HG02943 (cell line): ENCODE measurements at regions not wholly inside any gene's neighbourhood (a gene's known extent, or its start where the extent isn't known, plus 50 kb on each side); places are given as distances from the start of the nearest gene placed in this dataset.

Experiments
- ATAC-seq: cut with Tn5 transposase; IDR thresholded peaks from one replicate; pipeline ENCODE4 v1.9.1; 2021; ENCODE audit warnings: mild to moderate bottlenecking, low read depth, moderate library complexity; ENCODE audit not compliant: unreplicated experiment

DNA sequence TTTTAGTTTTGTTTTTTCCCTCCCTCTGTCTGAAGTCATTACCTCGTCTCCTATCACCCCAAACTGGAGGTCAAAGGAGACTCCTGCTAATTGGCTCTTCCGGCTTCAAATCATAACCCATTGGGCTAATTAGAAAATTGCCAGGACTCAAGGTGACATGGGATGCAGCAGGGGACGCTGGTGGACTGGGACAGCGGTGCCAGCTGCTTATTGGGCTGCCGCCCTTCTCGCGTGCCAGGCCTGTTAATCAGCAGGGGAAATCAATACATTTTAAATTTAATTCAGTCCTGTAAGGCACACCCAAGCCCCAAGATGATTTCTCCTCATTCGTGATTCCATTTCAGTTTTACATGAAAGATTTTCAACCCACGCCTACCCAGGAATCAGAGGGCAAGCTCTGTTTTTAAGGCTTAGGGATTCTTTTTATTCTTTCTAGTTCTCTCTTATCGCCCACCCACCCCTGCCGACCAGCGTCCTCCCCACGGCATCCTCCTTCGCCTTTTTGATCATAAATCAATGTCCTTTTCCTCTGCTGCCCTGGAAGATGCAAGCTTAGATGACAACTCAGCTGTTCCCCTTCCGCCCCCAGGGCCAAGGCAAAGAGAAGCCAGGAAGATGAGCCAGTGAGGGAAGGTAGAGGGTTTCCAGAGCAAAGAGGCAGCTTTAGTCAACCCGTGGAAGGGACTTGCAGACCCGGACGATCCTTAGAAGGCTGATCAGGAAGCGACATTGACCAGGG lies 329.6 kb downstream of the UACA start:
- no peak for ATAC-seq

DNA sequence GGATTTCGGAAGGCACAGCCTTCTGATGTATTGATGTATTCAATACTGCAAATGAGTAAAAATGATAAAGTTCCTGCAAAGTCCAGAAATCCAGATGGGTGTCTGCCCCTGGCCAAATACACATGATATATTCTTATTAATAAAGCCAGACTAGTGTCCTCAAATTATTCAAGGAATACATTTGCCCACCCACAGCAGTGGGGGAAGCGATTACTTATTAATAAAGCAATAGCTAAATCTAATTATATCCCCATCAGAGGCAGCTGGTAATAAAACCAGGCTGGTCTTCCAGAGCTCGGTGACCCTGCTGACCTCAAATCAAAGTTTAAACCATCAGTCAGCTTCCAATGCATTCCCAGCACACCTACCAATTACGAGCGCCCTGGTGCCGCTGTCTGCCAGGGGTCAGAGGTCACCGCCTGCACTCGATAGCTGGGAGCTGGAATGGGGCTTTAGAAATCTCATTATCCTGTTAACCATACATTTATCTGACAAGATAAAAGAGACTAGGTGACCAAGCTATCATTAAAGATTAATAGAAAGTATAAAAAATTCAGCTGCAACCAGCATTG lies 330.3 kb downstream of the UACA start:
- no peak for ATAC-seq

DNA sequence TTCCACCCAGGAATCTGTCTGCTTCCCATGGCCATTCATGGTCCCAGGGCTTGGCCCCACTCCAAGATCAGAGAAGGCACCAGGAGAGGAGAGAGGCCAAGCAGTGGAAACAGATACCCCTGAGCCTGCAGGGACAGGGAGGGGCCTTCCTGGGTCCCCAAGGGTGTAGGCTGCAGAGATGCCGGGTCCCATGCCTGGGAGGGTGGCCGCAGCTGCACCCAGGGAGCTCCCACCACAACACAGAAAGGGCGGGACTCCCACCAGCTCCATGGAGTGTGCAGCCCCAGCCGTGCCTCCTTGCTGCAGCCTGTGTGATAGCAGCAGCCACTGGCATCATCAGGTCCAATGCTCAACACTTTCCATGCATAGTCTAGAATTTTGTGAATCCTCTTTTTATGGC lies 331.5 kb downstream of the UACA start:
- no peak for ATAC-seq

DNA sequence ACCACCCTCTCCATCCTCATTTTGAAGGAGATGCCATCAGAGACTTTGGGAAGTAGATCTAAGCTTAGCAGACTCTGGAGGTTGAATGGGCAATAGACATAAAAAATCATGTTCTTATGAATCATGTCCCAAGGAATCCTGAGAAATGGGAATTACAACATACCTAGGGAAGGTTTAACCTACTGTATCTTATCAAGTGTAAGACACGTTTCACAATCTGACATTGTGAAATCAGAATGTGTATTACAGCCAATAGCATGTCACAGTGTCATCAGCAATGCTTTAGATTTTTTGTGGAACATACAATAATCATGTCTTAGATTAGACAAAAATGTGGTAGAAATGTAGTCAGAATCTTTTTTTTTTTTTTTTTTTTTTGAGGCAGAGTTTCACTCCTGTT lies 332.4 kb upstream of the TLE3 start:
- no peak for ATAC-seq

DNA sequence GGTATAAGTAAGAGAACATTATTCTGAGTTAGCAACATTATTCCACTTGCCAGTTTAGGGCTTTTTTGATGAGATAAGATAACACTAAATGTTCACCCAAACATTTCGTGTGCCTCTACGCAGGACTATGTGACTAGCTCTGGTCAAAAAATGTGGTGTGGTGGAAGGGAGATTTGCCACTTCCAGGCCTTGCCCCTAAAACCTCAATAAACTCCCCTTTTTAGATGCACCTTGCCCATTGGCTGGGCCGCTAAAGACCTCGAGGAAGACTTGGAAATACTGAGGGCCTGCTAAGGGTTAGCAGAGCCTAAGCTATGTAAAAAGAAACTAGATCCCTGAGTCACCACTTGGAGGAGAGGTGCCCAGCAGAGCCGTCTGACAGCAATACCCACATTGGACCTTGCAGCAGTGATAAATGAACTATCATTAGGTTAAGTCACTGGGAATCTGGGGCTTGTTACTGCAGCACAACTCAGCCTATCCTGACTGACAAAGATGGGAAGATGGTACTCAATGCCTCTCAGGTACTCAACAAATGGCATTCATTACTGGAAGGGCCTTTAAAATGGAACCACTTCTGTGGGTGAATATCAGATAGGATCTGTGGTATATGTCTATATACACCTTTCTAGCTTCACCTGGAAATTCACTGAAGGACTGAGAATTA lies 331.5 kb upstream of the TLE3 start:
- ATAC-seq, result no peak

DNA sequence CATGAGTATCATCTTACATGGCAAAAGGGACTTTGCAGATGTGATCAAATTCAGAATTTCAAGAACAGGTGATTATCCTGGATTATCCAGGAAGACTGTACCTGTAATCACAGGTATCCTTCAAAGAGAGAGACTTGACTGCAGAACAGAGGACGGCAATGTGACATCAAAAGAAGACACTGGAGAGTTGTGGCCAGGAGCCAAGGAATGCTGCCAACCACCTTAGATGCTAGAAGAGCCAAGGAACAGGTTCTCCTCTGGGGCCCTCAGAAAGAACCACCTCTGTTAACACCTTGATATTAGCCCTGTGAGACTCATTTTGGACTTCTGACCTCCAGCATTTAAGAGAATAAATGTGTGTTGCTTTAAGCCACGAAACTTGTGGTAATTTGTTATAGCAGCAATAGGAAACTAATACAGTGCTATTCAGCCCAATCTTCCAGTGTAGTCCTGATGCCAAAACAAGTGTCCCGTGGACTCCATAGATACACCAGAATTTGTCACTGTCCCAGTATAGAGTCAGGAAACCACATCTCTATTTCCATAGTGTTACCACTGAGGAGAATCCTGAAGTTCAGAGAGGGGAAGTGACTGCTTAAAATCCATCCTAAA lies 330.6 kb upstream of the TLE3 start:
- no peak for ATAC-seq

DNA sequence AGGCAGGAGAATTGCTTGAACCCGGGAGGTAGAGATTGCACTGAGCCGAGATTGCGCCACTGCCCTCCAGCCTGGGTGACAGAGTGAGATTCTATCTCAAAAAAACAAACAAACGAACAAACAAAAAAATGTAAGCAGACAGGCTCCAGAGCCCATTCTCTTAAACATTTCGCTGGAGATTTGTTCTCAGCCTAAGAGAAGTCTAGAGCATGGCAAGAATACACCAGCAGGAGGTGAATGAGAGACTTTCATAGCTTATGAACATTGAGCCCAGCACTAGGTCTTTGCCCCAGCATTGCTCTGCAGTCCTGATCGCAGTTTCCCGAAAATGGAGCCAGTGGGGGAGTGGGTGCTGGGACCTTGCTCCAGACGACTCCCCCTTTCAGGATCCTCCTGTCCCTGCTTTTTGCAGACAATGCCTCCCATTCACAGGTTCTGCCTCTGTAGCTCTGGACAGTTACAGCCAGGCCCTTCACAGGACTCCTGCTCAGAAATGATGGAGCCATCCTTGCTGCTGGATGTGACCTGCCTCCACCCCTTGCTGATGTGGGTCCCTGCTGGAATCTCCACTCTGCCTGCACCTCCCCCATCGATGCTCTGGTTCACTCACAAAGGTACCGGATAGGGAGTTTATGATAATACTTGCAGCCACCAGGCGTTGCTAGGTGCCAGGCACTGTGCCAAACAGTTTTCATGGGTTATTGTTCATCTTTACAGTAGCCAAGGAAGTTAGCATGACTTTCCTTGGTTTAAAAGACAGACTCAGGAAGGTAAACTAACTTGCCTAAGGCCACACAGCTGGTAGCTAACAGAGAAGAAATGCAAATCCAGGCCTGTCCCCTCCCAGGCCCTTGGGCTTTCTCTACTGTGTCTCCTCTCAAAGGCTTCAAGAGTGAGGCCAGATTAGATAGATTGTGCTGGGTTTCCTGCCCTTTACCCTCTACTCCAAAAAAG lies 329.7 kb upstream of the TLE3 start:
- ATAC-seq, result no peak

DNA sequence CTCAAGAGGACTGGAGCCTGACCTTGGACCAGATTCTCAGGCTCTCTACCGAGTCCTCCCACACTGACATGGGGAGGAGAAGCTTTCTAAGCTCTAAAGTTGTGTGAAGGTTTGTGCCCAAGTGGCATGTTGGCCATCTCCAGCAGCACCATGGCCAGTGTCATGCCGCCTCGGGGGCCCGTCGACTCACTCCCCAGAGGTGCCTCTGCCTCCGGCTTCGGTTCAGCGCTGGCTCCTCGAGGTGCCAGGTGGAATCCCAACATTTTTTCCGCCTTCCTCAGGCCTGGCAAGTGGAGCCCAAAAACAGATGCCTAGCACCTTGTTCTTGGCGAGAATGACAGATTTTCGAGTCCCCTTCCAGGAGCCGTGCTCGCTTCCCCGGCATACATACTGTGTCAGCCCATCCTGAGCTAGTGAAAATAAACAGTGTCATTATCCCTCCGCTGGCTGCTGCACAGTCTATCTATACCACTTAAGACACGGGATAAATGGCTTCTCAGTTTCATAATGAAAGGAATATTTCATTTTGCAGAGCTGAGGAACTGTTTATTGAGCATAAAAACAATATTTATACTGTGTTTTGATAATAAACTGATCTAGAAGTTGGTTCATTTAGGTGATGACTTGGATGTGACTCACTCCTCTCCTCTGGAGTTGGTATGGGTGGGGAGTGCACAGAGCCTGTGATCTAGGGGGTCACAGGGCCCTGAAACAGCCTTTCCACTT lies 328.5 kb upstream of the TLE3 start:
- no peak for ATAC-seq

DNA sequence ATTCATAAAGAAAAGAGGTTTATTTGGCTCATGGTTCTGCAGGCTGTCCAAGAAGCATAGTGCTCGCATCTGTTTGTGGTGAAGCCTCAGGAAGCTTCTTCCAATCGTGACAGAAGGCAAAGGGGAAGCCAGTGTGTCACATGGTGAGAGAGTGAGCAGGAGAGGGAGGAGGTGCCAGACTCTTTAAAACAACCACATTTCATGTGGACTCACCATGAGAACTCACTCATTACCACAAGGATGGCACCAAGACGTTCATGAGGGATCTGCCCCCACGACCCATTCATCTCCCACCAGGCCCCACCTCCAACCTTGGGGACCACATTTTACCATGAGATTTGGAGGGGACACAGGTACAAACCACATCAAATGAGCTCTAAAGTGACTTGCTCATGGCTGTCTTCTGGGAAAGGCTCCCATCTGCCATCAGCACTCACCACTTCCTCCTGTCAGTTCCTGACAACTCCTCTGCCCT lies 327.3 kb upstream of the TLE3 start:
- ATAC-seq, result no peak

DNA sequence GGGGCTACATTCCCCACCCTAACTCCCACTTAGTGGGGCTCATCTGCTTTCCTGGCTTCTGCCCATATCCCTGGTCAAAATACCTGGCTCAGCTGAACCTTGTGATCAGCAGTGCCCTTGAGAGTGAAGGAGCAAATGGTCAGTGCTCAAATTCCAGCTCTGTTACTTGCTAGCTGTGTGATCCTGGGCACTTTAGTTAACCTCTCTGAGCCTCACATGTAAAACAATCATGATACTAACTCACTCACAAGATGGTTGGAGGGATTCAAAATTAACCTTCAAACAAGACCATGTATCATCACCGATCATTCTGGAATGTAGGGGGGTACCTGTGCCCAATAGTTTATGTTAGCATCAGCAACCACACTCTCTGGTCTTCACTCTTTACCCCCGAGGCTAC lies 325.6 kb upstream of the TLE3 start:
- ATAC-seq, result no peak

DNA sequence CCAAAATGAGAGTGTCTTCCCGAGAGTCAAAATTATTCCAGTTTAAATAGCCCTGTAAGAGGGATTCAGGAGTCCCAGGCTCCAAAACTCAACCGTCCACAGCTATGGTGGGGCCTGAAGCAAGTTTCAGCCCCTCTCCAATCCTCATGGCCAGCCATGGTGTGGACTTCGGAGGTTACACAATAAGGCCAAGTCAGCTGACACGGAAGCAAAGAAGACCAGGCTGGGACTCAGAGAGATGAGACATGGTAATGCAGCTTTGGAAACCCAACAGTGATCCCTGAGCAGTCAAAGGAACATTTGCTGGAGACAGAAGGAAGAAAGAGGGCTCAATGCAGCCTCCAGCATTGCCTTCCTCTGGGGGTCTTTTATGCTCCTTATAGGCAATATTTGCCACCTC lies 324.6 kb upstream of the TLE3 start:
- no peak for ATAC-seq

DNA sequence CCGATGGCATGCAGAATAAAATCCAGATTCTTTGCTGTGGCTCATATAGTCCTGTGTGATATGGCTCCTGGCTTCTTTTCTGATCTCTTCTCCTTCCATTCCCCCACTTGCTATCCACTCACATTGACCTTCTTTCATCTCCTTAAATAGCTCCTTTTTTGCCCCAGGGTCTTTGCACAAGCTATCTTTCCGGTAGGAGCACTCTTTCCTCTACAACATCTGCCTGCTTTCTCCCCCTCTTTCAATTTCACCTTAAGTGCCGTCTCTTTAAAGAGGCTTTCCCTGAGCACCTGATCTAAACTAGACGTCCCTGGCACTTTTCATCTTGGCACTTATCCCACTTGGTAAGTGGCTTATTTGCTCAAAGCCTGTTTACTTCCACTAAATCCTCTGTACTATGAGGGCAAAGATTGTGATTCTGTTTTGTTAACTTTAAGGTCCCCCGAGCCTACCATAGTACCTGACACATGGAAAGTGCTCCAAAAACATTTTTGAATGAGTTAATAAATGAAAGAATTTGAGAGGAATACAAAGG lies 323.3 kb upstream of the TLE3 start:
- no peak for ATAC-seq

DNA sequence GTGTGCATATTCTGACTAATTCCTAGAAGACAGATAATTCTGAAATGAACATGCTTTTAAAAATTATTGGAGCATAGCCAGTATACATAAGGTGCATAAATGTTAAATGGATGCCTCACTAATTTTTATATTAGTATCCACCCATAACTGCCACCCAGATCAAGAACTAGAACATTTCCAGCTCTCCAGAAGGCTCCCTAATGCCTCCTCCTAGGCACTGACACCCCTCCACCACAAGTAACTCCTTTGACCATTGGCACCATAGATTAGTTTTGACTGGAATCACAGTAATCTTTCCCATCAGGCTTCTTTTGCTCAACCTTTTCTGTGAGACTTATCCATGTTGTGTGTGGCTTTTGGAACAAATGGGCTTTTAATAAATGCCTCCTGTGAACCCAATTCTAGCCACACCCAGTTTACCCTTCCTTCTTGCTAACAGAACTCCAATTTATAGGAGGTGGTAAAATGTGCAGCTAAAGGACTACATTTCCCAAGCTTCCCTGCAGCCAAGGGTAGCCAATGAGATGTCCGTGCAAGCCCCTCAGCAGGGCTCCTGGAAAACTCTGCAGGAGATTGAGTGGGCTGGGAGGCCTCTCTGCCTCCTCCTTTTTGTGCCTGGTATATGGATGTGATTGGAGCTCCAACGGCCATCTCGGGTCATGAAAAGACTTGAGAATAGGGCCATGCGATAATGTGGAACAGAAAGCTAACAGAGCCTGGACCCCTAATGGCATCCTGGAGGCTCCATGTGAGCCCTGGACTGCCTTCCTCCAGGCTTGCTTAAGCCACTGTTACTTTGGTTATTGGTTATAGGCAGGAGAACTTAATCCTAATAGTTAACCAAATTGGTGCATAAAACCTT lies 322.6 kb upstream of the TLE3 start:
- no peak for ATAC-seq

DNA sequence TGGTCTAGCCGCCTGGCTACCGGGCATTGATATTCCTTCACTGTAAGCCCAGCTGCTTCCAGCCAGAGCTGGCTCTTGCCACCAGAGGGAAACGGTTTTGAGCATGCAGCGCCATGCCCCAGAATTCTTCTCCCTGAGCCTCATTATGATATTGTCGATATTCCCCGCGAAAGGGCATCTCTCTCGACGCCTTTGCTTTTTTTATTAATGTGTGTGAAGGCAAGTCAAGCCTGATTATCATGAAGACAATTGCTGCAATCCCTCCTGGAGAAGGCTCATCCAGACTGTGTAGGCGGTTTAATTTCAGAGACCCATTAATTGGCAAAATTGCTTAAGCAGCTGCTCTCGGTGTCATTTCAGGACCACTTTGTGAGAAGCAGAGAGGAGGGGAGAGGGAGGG lies 321.2 kb upstream of the TLE3 start:
- ATAC-seq, result no peak

DNA sequence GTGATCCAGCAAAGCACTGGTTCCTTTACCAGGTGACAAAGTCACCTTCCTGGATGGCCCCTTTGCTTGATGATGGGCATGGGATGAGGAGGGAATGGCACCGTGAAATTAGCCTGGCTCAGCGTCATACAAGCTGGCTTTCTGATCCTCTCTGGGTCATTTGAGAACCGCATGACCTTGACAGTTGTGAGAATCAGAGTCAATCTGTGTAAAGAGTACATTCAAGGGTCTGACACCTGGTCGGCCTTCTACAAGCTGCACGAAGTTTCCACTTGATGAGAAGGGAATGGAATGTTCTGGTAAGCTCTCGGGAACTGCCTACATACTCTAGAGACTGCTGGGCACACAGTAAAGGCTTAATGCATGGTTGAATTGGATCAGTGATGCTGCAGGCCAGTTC lies 319.8 kb upstream of the TLE3 start:
- no peak for ATAC-seq

DNA sequence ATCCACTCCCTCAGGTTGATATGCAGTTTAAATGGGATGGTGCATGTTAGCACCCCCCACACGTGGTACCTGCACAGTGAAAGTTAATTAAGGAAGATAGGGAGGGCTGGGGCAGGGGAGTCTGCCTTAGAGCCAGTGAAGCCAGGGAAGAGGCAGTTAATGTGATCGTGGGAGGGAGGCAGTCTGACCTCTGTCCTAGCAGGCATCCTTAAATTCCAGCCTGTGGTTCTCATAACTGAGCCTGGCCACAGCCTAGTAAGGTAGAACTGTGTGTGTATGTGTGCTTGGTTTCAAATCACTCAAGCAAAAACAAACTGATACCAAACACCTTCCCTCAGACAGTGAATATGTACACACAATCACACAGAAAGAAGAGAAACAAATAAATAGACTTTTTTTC lies 319.1 kb upstream of the TLE3 start:
- no peak for ATAC-seq

DNA sequence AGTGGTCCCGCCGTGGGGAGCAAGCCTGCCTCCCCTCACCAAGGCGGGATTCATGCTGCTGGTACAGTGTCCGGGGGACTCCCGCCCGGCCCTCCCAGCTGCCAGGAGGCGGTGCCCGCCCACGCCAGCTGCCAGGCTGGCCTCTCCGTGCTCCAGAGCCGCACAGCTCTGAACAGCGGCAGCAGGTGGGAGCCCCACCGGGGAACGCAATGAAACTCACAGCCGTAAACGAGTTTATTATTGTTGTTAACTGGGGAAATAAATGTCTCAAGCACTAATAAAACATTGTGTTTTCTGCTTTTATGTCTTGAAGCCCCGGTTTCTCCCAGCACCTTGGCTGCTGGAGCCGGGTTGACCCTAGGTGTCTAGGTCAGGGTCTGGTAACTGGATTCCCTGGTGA lies 317.7 kb upstream of the TLE3 start:
- no peak for ATAC-seq

DNA sequence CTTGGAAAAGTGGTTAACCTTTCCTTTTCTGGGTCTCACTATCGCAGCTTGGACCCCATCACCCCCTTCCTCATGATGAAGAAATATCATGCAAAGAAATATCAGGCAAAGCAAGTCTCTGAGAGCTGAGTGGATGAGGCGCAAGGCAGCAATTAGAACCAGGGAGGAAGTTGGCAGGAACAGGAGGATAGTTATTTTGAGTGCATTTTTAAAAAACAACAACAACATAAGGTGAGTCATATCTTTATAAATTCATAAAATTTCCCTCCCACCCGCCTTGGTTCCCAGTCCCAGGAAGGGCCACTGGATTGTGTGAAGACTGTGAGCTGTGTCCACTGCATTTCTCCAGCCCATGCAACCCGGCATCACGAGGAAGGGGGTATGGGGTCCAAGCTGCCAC lies 316.9 kb upstream of the TLE3 start:
- ATAC-seq, result no peak

DNA sequence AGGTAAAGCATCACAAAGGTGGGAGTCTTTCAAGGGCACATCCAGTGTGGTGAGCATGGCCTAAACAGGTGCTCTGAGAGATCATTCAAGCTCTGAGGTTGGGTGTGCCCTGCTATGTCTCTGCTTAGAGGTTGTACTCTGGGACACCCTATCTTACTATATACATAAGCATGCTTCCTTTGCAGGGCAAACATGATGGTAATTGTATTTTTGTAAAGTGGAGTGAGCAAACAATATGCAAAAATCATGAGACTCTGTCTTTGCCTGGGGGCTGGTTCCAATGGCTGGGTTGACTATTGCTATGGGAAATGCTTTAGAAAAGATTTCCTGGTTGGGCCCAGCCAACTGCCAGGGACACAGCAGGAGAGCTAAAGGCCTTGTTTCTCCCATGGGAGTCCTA lies 315.1 kb upstream of the TLE3 start:
- no peak for ATAC-seq
